Stimulated activated effector memory CD8-positive, alpha-beta T cell treated with anti-CD3 and anti-CD28 coated beads, Interleukin-12 subunit alpha, Interleukin-12 subunit beta, amount 100 ng/mL, for 72 hours (primary cell): ENCODE measurements at regions not wholly inside any gene's neighbourhood (a gene's known extent, or its start where the extent isn't known, plus 50 kb on each side); places are given as distances from the start of the nearest gene placed in this dataset.
"Not testable (repeated sequence)": the region's sequence is repeated elsewhere in the genome, so short reads cannot be mapped to it uniquely, and the experiment has no call there.

ENCODE experiments used
- ATAC-seq: fragments of 150-1000 bp; cut with Tn5 transposase; 2 replicates; pipeline ENCODE4 v1.10.0; 2021
- DNase-seq, 2 donors: peaks; one replicate each; pipeline ENCODE4 v3.0.0; 2021 to 2022; ENCODE audit warnings: low spot score in 2 of 2
- H3K27ac Mint-ChIP-seq: one replicate; pipeline ENCODE4 v1.8.0; 2022; ENCODE audit warnings: mild to moderate bottlenecking, mixed read lengths
- H3K36me3 Mint-ChIP-seq: one replicate; pipeline ENCODE4 v1.8.0; 2022; ENCODE audit warnings: mild to moderate bottlenecking, mixed read lengths
- H3K4me1 Mint-ChIP-seq: one replicate; pipeline ENCODE4 v1.8.0; 2022; ENCODE audit warnings: mixed read lengths
- H3K4me3 Mint-ChIP-seq: one replicate; pipeline ENCODE4 v1.8.0; 2022; ENCODE audit warnings: mild to moderate bottlenecking, mixed read lengths
- H3K9me3 Mint-ChIP-seq: one replicate; pipeline ENCODE4 v1.8.0; 2022; ENCODE audit warnings: mixed read lengths

GRCh38 chr6:168931072-168931471 is 322.6 kb downstream of the THBS2 start:
- H3K4me3 Mint-ChIP-seq, H3K4me1 Mint-ChIP-seq, H3K27ac Mint-ChIP-seq, ATAC-seq, H3K9me3 Mint-ChIP-seq, H3K36me3 Mint-ChIP-seq: not testable (repeated sequence)
- peak in 1 of 2 donors; percentile 29 for DNase-seq

DNA sequence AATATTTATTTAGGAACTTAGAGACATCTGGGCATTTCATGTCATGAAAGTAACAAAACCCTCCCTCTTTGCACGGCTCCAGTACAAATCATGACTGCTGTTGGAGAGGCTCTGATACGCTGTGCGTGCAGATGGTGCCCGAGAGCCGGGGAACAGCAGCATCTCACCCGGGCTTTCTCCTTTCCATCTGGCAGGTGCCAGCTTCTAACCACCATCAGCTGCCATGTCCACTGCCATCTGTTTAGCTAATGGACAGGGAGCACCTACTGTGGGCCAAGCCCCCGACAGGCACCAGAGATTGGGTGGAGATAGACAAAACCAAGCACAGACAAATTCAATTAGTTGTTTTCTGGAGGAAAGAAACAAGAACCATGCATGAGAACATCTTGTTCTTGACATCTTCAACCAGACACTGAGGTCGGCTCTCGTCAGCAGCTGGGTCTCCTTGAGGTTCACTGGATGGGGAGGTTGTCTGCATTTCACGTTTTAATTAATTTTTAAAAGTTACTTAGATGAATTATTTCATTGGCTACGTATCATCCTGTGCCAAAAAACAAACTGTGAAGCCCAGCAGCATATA is 323.7 kb downstream of the THBS2 start:
- Mint-ChIP-seq H3K4me3 (no peak overlapping the region), H3K27ac (no peak overlapping the region), H3K9me3 (no peaks in the 10 kb centered on the region), H3K4me1 (no peaks in the 10 kb centered on the region), H3K36me3 (no peaks in the 10 kb centered on the region)
- DNase-seq = no peak
- ATAC-seq = no peak

GRCh38 chr6:168928012-168928411 is 325.6 kb downstream of the THBS2 start:
- no peak for ATAC-seq

GRCh38 chr6:168927026-168927425 is 326.6 kb downstream of the THBS2 start:
- ATAC-seq (no peak), DNase-seq (no peak)
- Mint-ChIP-seq H3K4me1 (no peaks in the 10 kb centered on the region), H3K27ac (no peak overlapping the region), H3K9me3 (no peaks in the 10 kb centered on the region), H3K36me3 (no peaks in the 10 kb centered on the region), H3K4me3 (no peak overlapping the region)

More at GRCh38 chr6:168928012-168928411, 325.6 kb downstream of the THBS2 start:
- no peaks in the 10 kb centered on the region for H3K4me1 Mint-ChIP-seq
- no peak for DNase-seq
- no peak overlapping the region for H3K27ac Mint-ChIP-seq
- no peak overlapping the region for H3K4me3 Mint-ChIP-seq
- H3K36me3 Mint-ChIP-seq = no peaks in the 10 kb centered on the region
- no peaks in the 10 kb centered on the region for H3K9me3 Mint-ChIP-seq

GRCh38 chr6:168926306-168926705 is 327.3 kb downstream of the THBS2 start:
- H3K4me1 Mint-ChIP-seq = no peaks in the 10 kb centered on the region
- H3K4me3 Mint-ChIP-seq = no peak overlapping the region
- no peaks in the 10 kb centered on the region for H3K9me3 Mint-ChIP-seq
- no peak overlapping the region for H3K27ac Mint-ChIP-seq
- ATAC-seq = no peak
- H3K36me3 Mint-ChIP-seq = no peaks in the 10 kb centered on the region
- DNase-seq = no peak

GRCh38 chr6:168925671-168926070 is 328.0 kb downstream of the THBS2 start:
- Mint-ChIP-seq H3K4me1 (no peaks in the 10 kb centered on the region), H3K4me3 (no peak overlapping the region), H3K36me3 (no peaks in the 10 kb centered on the region), H3K27ac (no peak overlapping the region), H3K9me3 (no peaks in the 10 kb centered on the region)
- no peak for DNase-seq
- no peak for ATAC-seq

GRCh38 chr6:168923171-168923570 is 330.5 kb downstream of the THBS2 start:
- ATAC-seq (no peak), DNase-seq (no peak)
- Mint-ChIP-seq H3K36me3 (no peaks in the 10 kb centered on the region), H3K4me1 (no peaks in the 10 kb centered on the region), H3K27ac (no peak overlapping the region), H3K4me3 (no peak overlapping the region), H3K9me3 (no peaks in the 10 kb centered on the region)

DNA sequence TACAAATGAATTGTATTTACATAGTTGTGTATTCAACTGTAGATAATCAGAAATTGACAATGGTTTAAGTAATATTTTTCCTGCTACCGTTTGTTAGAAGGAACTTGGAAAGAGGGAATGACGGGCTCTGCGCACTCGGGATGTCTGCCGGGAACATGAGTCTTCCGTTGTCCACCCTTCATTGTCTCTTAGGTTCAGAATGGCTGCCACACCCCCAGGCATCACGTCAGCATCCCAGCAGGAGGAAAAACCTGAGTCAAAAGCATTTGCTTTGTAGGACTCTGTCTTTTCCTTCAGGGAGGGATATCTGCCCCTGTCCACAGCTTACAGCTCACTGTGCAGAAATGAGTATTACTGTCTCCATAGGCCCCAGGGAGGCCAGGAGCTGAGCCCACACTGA is 331.2 kb downstream of the THBS2 start:
- Mint-ChIP-seq H3K36me3 (no peaks in the 10 kb centered on the region), H3K27ac (no peak overlapping the region), H3K4me3 (no peak overlapping the region), H3K9me3 (no peaks in the 10 kb centered on the region), H3K4me1 (no peaks in the 10 kb centered on the region)
- no peak for DNase-seq
- no peak for ATAC-seq

DNA sequence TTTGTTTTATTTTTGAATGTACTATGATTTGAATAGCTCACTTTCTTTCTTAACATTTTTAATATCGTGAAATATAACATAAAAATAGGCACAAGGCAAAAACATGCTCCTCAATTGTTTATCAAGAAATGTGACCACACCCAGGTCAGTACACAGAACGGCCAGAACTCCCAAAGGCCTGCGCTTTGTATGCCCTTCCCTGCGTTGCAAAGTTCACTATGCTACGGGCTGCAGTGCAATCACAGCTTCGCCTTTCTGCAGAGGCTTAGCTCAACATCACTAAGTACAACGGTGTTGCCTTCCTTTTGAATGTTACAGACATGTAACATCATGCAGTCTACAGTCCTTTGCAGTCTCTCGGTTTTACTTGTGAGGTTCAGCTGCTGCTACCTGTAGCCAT is 333.4 kb downstream of the THBS2 start:
- ATAC-seq = no peak
- Mint-ChIP-seq H3K4me3 (no peak overlapping the region), H3K36me3 (no peaks in the 10 kb centered on the region), H3K9me3 (no peaks in the 10 kb centered on the region), H3K4me1 (no peaks in the 10 kb centered on the region), H3K27ac (no peak overlapping the region)
- DNase-seq = no peak

GRCh38 chr6:168919470-168920179 is 334.0 kb downstream of the THBS2 start:
- no peaks in the 10 kb centered on the region for H3K4me1 Mint-ChIP-seq
- no peak overlapping the region for H3K27ac Mint-ChIP-seq
- H3K4me3 Mint-ChIP-seq = no peak overlapping the region
- DNase-seq (no peak), ATAC-seq (no peak)
- H3K36me3 Mint-ChIP-seq = no peaks in the 10 kb centered on the region
- no peaks in the 10 kb centered on the region for H3K9me3 Mint-ChIP-seq

DNA sequence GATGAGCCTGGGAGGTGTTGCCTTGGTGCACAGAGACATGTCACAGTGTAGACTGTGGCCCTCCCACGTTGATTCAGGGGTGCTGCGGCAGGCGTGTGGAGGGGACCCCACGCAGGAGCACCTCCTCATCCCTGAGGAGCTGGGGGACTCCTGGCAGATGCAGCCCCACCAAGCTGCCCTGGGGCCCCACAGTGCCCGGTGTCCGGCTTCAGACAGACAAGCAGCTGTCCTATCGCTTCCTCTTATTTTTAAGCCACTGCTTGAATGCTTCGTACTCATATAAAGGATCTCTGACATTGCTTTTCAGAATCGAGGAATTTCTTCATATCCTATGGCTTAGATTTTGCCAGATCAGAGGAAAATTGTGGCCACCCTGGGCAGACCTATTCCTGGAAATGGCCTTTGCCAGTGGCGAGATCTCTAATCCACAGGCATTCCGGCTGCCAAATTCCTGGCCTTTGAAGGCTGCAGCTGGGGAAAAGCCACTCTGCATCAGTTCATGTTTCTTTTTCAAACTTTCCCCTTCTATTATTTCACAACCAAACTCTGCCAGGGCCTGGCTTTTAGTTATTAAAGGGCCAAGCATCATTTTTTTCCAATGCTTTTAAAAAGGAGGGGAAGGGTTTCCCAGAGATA is 337.0 kb downstream of the THBS2 start:
- H3K27ac Mint-ChIP-seq = no peak overlapping the region
- no peak for DNase-seq
- H3K9me3 Mint-ChIP-seq = no peaks in the 10 kb centered on the region
- no peaks in the 10 kb centered on the region for H3K36me3 Mint-ChIP-seq
- no peaks in the 10 kb centered on the region for H3K4me1 Mint-ChIP-seq
- ATAC-seq = no peak
- H3K4me3 Mint-ChIP-seq = no peak overlapping the region

DNA sequence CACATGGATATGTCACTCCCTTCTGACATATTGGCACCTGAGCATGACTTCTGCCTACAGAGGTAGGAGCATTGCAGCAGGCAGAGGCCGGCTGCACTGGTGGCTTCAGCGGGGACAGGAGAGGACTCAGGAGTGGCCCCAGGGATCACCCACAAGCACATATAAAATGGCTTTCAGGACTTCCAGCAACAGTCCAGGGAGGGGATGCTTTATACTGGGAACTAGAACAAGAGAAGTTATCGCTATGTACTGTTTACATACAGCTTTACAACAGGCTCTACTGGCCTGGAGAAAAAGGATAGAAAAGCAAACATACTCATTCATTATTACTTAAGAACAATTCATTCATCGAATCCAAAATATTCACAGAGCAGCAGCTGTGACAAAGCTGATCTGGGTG is 337.8 kb downstream of the THBS2 start:
- no peak overlapping the region for H3K4me3 Mint-ChIP-seq
- ATAC-seq (no peak), DNase-seq (no peak)
- H3K27ac Mint-ChIP-seq = no peak overlapping the region
- H3K9me3 Mint-ChIP-seq = no peaks in the 10 kb centered on the region
- H3K4me1 Mint-ChIP-seq = no peaks in the 10 kb centered on the region
- no peaks in the 10 kb centered on the region for H3K36me3 Mint-ChIP-seq

DNA sequence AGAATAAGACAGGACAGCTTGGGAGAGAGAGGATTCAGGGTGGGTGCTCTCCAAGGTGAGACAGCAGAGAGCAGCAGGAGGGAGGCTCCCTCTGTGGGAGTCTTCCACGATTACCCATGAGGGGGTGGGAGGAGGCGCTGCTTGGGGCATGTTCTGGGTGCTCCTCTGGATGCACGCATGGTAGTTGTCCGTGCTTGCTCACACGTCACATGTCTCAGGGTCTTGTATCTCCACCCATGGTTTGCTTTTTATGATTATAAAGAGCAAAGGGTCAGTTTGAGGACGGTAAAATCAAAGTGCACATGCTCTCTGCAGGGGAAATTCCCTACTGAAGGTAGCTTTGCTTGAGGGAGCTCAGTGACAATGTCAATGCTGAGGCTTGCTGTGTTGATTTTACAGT is 338.4 kb downstream of the THBS2 start:
- Mint-ChIP-seq H3K4me3 (no peak overlapping the region), H3K9me3 (no peaks in the 10 kb centered on the region), H3K4me1 (peaks cover under 1% of the 10 kb centered on the region), H3K36me3 (peaks cover under 1% of the 10 kb centered on the region), H3K27ac (no peak overlapping the region)
- DNase-seq (no peak), ATAC-seq (no peak)

- H3K36me3 Mint-ChIP-seq = peaks cover 6% of the 10 kb centered on the region
- no peaks in the 10 kb centered on the region for H3K9me3 Mint-ChIP-seq
- peaks cover 10% of the 10 kb centered on the region for H3K4me1 Mint-ChIP-seq
- DNase-seq = no peak
- H3K27ac Mint-ChIP-seq = no peak overlapping the region
- no peak overlapping the region for H3K4me3 Mint-ChIP-seq
- no peak for ATAC-seq
Observed at GRCh38 chr6:168913866-168914469, 339.7 kb downstream of the THBS2 start.

- DNase-seq, ATAC-seq: not testable (repeated sequence)
Observed at GRCh38 chr6:168913231-168913865, 340.3 kb downstream of the THBS2 start.

More at GRCh38 chr6:168913231-168913865, 340.3 kb downstream of the THBS2 start:
- H3K36me3 Mint-ChIP-seq, H3K27ac Mint-ChIP-seq, H3K4me3 Mint-ChIP-seq, H3K9me3 Mint-ChIP-seq: not testable (repeated sequence)
- peaks cover 10% of the 10 kb centered on the region for H3K4me1 Mint-ChIP-seq
